HG03135 (cell line): ENCODE measurements at regions not wholly inside any gene's neighbourhood (a gene's known extent, or its start where the extent isn't known, plus 50 kb on each side); places are given as distances from the start of the nearest gene placed in this dataset.
"Not testable (repeated sequence)": the region's sequence is repeated elsewhere in the genome, so short reads cannot be mapped to it uniquely, and the experiment has no call there.

Experiments
- ATAC-seq: cut with Tn5 transposase; IDR thresholded peaks from one replicate; pipeline ENCODE4 v1.9.1; 2021; ENCODE audit warnings: mild to moderate bottlenecking, moderate library complexity; ENCODE audit not compliant: unreplicated experiment

DNA sequence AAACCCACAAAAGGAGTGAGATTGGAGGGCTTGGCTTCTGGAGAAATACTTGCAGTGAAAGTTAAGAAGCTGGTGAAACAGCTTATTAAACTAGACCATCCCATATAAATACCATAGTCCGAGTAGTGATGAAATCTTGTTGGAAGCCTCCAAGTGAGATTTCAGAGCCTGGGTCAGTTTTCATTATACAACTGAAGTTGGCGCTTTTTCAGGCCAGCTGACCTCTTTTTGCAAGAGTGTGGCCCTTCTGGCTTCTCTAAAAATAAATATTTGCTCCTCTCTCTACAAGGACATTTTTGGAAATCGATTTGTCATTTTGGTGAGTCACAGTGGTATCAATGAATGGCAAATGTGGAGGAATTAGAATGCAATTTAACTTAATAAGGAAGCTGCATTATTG, 51.2 kb upstream of the THRB start:
- ATAC-seq = no peak

DNA sequence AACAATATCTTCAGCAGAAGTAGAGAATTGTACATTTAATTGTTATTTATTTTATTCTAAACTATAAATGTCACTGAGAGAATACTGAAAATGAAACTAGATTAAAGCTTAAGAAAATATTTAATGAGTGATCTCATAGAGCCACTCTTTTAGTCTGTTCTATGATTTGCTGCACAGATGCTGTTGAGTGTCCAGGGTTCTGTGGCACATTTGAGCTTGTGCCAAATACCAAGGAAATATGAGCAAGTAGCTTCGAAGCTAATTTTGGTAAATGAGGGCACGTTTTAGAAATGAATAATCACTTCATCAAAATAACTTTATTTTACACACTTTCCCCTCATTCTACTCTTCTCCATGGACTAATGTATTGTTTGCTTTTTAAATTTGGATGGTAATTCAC, 53.6 kb upstream of the THRB start:
- no peak for ATAC-seq

DNA sequence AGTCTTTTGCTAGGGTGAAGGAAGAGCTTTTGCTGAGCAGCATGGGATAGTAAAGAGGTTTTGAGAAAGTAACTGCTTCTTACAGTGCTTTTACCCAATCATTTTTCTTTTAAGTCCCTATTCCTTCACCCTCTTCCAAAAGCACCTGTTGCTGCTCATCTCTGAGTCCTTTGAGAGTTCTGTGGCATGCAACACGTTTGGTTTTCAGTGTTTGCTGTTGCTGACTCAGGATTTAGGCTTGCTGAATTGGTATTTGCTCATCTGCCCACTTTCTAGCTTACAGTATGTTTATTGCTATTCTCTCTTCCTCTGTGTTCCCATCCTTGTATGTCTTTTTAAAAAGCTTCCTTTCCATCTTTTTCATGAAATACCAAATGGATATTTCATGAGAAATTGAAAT, 55.9 kb upstream of the THRB start:
- ATAC-seq = no peak

DNA sequence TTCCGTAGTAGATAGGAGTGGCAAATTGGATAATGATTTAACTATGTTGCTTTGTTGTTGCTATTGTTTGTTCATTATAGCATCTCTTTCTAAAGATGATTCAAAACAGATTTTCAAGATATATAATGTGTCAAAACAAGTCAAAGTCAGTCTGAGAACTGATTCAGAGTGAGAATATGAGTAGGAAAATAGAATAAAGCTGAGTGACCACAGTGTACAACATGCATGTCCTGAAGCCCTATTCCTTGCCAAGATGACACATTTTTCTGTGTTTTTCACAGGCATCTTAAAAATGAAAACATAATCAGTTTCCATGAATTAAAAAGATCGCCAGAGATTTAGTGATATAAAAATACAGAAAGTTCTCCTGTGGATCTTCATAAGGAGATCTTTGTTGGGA, 57.0 kb upstream of the THRB start:
- ATAC-seq = no peak

DNA sequence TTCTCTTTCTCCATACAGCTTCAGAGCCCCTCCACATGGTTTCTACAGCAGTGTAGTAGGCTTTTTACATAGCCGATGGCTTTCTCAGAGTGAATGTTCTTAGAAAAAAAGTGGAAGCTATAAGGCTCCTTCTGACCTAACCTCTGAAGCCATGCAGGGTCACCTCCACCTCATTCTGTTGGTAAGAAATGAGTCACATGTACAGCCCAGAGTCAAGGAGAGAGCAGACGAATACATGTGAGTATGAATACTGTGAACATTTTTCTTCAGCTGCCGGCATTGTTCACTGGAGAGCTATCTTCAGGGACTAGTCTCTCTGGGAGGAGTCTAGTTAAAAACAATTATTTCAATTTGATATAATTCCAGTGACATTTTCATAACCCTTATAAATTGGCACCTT, 68.2 kb upstream of the THRB start:
- ATAC-seq = no peak

DNA sequence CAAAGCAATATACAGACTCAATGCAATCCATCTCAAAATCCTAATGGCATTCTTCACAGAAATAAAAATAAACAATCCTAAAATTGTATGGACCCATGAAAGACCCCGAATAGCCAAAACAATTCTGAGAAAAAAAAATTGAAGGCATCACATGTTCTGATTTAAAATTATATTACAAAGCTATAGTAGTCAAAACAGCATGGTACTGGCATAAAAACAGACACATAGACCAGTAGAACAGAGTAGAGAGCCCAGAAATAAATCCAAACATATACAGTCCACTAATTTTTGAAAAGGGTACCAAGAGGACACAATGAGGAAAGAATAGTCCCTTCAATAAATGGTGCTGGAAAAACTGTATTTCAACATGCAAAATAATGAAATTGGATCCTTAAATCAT, 70.4 kb upstream of the THRB start:
- ATAC-seq = no peak

DNA sequence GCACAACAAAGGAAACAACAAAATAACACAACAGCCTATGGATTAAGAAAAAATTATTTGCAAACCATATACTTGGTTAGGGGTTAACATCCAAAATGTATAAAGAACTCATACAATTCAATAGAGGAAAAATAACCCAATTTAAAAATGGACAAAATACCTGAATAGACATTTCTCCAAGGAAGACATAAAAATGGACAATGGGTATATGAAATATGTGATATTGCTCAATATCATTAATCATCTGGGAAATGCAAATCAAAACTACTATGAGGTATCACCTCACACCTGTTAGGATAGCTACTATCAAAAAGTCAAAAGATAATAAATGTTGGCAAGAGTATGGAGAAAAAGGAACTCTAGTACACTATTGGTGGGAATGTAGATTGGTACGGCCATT, 71.0 kb upstream of the THRB start:
- no peak for ATAC-seq

DNA sequence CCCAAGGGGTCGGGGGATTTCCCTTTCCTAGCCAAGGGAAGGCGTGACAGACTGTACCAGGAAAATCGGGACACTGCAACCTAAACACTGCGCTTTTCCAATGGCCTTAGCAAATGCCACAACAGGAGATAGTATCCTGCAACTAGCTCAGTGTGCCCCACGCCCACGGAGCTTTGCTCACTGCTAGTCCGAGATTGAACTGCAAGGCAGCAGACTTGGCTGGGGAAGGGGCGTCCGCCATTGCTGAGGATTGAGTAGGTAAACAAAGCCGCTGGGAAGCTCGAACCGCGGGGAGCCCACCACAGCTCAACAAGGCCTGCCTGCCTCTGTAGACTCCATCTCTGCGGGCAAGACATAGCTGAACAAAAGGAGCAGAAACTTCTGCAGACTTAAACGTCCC, 72.3 kb upstream of the THRB start:
- no peak for ATAC-seq

DNA sequence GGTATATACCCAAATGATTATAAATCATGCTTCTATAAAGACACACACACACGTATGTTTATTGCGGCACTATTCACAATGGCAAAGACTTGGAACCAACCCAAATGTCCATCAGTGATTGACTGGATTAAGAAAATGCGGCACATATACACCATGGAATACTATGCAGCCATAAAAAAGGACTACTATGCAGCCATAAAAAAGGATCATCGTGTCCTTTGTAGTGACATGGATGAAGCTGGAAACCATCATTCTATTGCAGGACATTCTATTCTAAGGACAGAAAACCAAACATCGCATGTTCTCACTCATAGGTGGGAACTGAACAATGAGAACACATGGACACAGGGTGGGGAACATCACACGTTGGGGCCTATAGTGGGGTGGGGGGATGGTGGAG, 77.8 kb upstream of the THRB start:
- not testable (repeated sequence) for ATAC-seq

DNA sequence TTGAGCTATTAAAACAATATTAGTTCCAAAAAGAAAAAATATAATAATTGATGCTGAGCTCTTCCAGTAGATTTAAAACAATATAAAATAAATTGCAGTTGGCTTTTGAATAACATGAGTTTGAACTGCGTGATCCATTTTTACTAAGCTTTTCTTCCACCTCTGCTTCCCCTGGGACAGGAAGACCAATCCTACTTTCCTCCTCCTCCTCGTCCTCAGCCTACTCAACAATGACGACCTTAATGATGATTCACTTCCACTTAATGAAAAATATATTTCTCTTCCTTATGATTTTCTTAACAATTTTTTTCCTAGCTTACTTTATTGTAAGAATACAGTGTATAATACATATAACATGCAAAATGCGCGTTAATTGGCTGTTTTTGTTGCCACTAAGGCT, 78.9 kb upstream of the THRB start:
- ATAC-seq = no peak

DNA sequence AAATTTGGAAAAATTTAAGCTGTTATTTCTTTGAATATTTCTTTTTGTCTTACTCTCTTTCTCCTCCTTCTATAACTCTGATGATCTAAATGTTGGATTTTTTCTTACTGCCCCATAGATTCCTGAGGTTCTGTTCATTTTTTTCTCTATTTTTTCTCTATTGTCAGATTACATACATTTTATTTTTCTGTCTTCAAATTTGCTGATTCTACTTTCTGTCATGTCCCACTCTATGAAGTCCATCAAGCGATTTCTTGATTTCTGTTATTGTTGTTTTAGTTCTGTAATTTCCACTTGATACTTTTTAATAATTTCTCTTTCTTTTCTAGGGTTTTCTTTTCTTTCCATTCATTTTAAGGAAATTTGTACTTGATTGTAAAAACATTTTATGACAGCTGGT, 83.7 kb upstream of the THRB start:
- no peak for ATAC-seq

DNA sequence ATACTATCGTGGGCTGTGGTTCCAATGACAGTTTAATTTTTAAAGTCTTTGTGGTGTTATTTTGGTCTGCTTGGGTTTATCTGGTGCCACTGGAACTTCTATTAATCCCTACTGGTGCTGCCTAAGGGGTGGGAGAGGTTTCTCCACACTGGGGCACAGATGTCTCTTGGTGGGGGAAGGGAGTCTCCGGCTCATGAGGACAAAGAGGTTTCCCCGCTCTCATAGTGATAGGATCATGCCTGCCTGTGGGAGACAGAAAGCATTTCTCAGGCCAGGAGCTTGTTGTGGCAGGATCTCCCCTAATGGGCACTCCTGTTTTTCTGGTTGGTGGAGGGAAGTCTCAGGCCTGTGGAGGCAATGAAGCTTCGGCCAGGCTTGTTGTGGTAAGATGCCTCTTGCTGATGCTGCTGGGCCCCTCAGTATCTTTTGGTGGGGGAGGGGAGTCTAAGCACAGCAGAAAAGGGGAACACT, 84.3 kb upstream of the THRB start:
- ATAC-seq = no peak

DNA sequence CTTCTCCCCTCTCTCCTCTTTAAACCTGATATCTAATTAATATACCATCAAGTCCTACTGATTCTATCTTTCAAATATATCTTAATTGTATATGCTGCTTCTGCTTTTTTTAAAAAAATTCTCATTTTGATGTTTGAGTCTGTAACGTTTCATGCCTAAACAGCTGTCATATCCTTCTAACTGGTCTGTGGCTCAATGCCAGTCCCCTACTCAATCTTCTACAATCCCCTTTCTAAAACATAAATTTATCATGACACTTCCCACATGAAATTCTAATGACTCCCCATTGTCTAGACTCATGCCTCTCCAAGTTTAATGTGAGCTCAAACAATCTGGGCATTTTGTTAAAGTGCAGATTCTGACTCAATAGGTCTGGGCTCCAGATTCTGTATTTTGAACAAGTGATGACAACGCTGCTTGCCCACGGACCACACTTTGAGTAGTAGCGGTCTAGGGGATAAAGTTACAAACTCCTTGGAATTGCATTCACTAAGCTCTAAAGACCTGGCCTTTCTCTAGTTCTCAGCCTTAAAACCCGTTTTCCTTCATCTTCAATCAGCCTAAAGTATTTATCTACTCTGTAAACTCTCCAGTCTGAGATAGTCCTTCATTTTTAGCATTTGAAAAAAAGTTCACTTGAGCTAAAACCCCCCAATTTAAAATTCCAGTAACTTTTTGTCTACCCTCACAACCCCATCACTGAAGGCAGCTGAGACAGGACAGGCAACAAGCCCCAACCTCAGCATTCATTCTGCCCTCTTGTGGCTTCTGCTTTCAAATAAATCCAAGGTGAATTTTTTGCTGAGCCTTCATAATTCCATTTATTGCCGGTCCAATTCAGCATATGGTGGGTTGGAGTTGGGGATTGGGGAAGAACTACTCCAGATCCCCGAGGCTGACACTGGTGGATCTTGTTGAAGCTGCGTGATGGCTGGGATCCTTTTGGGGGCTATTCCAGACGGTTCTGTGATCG, 88.1 kb upstream of the THRB start:
- no peak for ATAC-seq

DNA sequence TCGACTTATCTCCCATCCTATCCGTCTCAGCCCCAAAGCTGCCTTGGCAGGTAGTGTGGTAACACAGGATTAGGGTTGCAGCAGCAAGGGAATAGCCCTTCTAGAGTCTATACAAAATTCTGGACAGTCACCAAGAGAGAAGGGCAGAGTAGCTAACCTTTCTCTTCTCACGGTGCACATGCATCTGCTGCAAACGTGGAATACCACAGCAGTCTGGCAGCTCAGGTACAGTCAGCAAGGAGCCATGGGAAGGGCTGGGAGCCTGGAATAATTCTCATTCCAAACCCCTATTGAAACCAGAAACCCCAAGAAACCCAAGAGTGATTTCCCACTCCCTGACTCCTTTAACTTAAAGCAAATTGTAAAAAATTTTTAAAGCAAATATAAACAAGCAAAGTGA, 92.3 kb upstream of the THRB start:
- no peak for ATAC-seq

DNA sequence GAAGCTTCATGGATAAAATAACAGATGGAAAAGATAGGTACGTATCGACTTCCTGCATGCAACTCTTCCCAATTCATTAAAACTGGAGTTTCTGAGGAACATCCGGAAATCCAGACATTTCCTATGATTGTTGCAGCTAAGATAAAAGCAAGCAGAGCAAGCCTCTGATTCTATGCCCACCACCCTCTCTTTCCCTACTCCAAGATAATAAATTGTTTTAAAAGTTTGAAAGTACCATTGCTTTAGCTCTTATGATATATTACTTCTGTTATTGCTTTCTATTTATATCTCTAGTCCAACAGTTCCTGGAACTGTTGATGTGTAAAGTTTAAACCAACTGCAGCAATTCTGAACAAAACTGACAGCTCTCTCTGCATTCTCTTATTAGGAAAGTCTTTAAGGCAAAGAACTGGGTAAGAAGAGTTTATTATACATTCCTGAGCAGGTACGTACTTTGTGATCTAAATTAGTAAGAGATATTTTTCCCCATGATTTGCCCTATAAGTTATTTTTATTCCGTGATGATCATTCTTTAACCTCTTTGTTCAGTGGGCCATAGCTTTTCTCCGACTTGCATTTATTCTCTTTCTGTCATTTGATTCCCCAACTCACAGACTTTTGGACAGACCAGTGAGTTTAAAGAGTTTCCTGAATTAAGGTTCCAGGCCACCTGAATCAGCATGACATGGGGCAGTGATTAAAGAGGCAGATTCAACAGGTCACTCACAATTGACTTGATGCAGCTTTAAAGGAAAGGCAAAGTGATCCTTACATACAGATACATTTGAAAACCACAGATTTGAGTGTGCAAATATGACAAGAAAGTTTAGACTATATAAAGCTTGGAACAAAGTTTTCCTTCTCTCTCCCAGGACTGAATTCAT, 94.2 kb upstream of the THRB start:
- no peak for ATAC-seq

DNA sequence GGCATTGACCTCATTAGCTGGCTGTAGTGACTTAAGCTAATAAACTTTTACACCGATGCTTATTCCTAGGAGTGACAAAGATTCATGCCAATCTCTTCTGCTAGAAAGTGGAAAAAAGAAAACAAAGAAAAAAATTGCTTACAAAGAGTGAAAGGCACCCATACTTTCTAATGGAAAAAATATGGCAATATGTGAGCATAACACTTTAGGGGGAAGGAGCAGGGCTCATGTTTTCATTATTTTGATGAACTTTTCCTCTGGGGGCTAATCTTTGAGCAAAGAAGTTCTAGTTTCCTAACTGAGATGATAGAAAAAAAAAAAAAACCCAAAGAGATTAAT, 94.8 kb upstream of the THRB start:
- ATAC-seq = no peak

DNA sequence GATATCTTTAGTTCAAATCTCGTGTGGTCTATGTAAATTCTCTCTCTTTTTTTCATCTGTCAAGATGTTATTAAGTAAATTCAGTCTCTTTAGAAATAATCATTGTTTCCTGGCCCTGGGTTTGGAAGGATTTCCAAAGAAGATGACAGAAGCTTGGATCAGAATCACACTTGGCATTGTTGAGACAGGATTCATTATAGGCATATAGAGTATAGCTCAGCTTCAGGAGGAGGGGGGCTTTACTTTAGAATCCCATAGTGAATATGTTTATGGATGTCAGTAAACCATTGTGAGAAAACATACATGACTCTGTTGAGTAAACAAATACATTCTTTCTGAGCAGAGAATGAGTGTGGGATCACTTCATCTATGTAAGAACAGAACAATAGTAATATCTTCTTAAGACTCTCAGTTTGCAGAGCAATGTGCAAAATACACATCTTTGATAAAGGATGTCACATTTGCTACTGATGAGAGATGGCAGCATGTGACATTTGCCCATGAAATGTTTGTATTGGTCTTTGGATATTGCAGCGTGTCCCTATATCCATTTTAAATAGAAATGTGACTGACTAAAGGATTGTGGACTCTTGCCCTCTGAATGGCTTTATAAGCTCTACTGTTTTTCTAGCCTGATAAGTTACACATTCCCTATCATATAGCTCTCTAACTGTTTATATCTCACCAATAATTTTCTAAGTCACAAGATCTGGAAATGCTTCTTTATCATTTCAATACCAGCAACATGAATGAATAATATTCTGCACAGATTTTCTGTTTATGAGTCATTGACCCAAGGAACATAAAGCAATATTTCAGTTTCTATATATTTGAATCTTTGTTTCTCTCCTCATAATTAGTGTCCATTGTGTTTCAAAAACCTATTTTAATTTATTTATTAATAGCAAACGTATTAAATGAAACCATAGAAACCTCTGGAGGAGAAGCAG, 95.6 kb upstream of the THRB start:
- ATAC-seq = no peak

DNA sequence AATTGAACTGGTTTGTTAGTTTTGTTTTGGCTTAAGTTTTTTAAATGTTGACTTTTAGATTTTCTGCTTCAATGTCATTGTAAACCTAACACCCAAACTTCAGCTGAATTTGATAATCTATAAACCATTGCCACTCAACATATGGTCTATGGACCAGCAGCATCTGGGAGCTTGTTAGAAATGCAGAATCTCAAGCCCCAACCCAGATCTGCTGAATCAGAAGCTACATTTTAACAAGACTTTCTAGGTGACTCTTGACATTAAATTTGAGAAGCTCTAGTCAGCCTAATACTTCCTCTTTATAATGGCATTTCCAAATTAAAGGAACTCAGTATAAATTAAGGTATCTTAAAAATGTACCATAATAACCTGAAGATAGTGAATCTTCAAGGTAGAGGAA, 96.5 kb upstream of the THRB start:
- ATAC-seq = no peak

DNA sequence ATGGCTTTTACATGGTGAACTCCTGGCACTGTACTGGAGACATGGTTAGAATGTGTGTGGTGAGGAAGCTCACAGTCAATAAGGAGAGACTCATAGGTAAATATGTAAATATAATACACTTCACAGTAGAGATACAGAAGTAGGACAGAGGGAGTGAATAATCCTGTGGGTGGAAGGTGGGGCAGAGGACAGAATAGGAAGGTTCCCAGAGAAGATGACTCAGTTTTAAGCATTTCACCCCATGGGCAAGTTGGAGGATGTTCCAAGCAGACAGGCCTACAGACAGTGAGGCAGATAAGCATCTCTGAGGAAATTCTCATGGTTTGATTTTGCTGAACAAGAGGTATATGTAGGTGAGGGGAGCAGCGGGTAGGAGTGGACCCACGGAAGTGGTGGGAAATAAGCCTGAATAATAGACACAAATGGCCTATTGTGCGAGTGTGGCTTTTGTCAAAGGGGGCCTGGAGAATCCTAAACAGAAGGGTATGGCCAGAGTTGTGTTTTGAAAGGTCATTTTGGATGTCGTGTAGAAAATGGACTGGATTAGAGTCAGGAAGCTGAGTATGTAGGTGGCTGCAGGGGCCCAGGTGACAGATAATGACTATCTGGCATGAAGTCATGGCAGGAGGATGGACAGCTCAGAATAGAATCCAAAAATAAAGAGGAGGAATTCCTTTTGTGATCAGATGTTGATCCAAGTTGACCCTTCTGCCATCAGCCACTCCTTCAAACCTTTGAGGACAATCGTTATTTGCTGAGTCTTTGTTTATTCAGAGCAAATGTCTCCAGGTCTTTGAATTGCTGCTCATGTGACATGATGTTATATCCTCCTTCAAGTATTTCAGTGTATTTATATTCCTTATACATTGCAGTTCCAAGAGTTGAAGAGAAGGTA, 97.3 kb upstream of the THRB start:
- ATAC-seq = no peak

DNA sequence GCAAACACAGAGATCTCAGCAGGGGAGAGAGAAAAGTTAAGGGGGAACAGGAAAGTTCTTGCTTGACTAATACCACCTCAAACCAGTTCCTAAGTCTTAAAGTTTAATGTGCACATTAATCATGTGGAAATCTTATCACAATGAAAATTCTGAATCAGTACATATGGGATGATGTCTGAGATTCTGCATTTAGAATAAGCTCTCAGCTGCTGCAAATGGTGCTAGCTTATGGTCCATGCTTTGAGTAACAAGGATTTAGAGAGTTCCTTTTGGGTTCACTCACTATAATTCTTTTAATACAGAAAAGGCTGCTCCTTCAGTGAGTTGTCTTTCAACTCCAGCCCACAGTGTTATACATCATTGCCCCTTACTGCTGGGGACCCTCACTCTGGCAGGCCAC, 99.5 kb upstream of the THRB start:
- no peak for ATAC-seq
